ENCODE measurements at regions not wholly inside any gene's neighbourhood (a gene's known extent, or its start where the extent isn't known, plus 50 kb on each side); places are given as distances from the start of the nearest gene placed in this dataset.

- no peak for DNase-seq
Observed at GRCh38 chr2:240209493-240209892, 69.0 kb upstream of the OTOS start.

GRCh38 chr2:240210198-240210965 lies 69.9 kb upstream of the OTOS start:
- no peak for DNase-seq

- DNase-seq, result no peak
Observed at GRCh38 chr2:240211096-240211495, 70.6 kb upstream of the OTOS start.

- no peak for DNase-seq
Observed at GRCh38 chr2:240211598-240212424, 71.4 kb upstream of the OTOS start.

- DNase-seq, result no peak
Observed at GRCh38 chr2:240212425-240213225, 72.2 kb upstream of the OTOS start.

GRCh38 chr2:240213226-240213475 lies 72.7 kb upstream of the OTOS start:
- no peak for DNase-seq

- no peak for DNase-seq
Observed at GRCh38 chr2:240213476-240214421, 73.3 kb upstream of the OTOS start.

GRCh38 chr2:240214790-240215675 lies 74.6 kb upstream of the OTOS start:
- no peak for DNase-seq

GRCh38 chr2:240215676-240216051 lies 75.2 kb upstream of the OTOS start:
- DNase-seq, result no peak

GRCh38 chr2:240216167-240216566 lies 75.7 kb upstream of the OTOS start:
- no peak for DNase-seq

GRCh38 chr2:240217431-240218301 lies 77.2 kb upstream of the OTOS start:
- no peak for DNase-seq

GRCh38 chr2:240219208-240219890 lies 78.9 kb upstream of the OTOS start:
- DNase-seq, result no peak

- DNase-seq, result no peak
Observed at GRCh38 chr2:240220371-240220770, 79.9 kb upstream of the OTOS start.

GRCh38 chr2:240223631-240224030 lies 83.2 kb upstream of the OTOS start:
- no peak for DNase-seq

GRCh38 chr2:240224676-240225075 lies 84.2 kb upstream of the OTOS start:
- DNase-seq, result no peak

- DNase-seq, result no peak
Observed at GRCh38 chr2:240225131-240225530, 84.7 kb upstream of the OTOS start.

GRCh38 chr2:240225660-240226475 lies 85.4 kb upstream of the OTOS start:
- no peak for DNase-seq

GRCh38 chr2:240226672-240227537 lies 86.4 kb upstream of the OTOS start:
- DNase-seq, result no peak

Data from central memory CD4-positive, alpha-beta T cell (primary cell).